Stimulated activated CD8-positive, alpha-beta memory T cell treated with anti-CD3 and anti-CD28 coated beads, Interleukin-4, amount 100 ng/mL, for 24 hours (primary cell): ENCODE measurements at regions not wholly inside any gene's neighbourhood (a gene's known extent, or its start where the extent isn't known, plus 50 kb on each side); places are given as distances from the start of the nearest gene placed in this dataset.
"Not testable (repeated sequence)": the region's sequence is repeated elsewhere in the genome, so short reads cannot be mapped to it uniquely, and the experiment has no call there.

Source experiments
- DNase-seq: peaks from one replicate; pipeline ENCODE4 v3.0.0-alpha.2; 2020; ENCODE audit warnings: low read depth

GRCh38 chr14:55767286-55767685 lies 187.3 kb downstream of the KTN1 start:
- DNase-seq = no peak

- no peak for DNase-seq
Measured at GRCh38 chr14:55769877-55770276, 189.9 kb downstream of the KTN1 start.

GRCh38 chr14:55771242-55771981 lies 191.4 kb downstream of the KTN1 start:
- DNase-seq = no peak

GRCh38 chr14:55772486-55772885 lies 192.5 kb downstream of the KTN1 start:
- DNase-seq = no peak

GRCh38 chr14:55773312-55773711 lies 193.3 kb downstream of the KTN1 start:
- DNase-seq = no peak

GRCh38 chr14:55773984-55774545 lies 194.1 kb downstream of the KTN1 start:
- DNase-seq = no peak

- DNase-seq = no peak
Measured at GRCh38 chr14:55777877-55778276, 197.9 kb downstream of the KTN1 start.

- DNase-seq = no peak
Measured at GRCh38 chr14:55780156-55780946, 200.3 kb downstream of the KTN1 start.

GRCh38 chr14:55781046-55781445 lies 201.0 kb downstream of the KTN1 start:
- no peak for DNase-seq

GRCh38 chr14:55782166-55782565 lies 202.2 kb downstream of the KTN1 start:
- DNase-seq = no peak

GRCh38 chr14:55789406-55789805 lies 209.4 kb downstream of the KTN1 start:
- no peak for DNase-seq

- DNase-seq = no peak
Measured at GRCh38 chr14:55794655-55795595, 214.9 kb downstream of the KTN1 start.

- not testable (repeated sequence) for DNase-seq
Measured at GRCh38 chr14:55796513-55796912, 216.5 kb downstream of the KTN1 start.

GRCh38 chr14:55798406-55798805 lies 218.4 kb downstream of the KTN1 start:
- no peak for DNase-seq

- no peak for DNase-seq
Measured at GRCh38 chr14:55799508-55800095, 219.6 kb downstream of the KTN1 start.

- no peak for DNase-seq
Measured at GRCh38 chr14:55800156-55800785, 220.3 kb downstream of the KTN1 start.

GRCh38 chr14:55801121-55801520 lies 221.1 kb downstream of the KTN1 start:
- no peak for DNase-seq

GRCh38 chr14:55802986-55803872 lies 223.2 kb downstream of the KTN1 start:
- no peak for DNase-seq

- no peak for DNase-seq
Measured at GRCh38 chr14:55803873-55804553, 224.0 kb downstream of the KTN1 start.
